ENCODE measurements at regions not wholly inside any gene's neighbourhood (a gene's known extent, or its start where the extent isn't known, plus 50 kb on each side); places are given as distances from the start of the nearest gene placed in this dataset.
A peak's percentile ranks its signal among the peaks of the same experiment; 100 is the strongest.

DNA sequence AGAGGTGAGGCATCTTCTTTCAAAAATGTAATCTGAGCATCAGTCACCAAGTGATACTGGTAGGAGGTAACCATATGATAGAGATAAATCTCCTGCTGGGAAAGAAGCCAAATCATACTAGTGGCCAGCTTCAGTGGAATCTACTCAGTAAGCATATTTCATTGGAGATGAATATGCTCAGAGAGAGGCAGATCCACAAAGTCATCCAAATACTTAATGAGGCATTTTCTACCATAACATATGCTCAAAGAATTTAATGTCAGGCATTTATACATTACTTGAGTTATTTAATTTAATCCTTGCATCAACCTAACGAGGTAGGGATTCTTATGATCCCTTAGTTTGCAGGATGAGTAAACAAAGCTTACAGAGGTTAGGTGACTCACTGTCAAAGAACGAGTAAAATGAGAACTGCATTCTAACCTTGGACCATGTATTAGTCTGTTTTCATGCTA lies 50.9 kb upstream of the DMRTA1 start:
- H3K27ac ChIP-seq = peak overlapping the region; percentile 20; the same call in 1 of the 2 replicates
- ChIA-PET CTCF (interaction anchor here (0.5 to 0.6 kb wide), 2 partner anchors 474 to 1000 kb away, joined by 3 read pairs; no protein-coding TSS in a partner anchor), POLR2A (ENCODE audit: low non-redundant PET) (no interaction called here)
- peak; percentile 67 for DNase-seq (ENCODE audit: low spot score)
- TF ChIP-seq, protein P1, sequence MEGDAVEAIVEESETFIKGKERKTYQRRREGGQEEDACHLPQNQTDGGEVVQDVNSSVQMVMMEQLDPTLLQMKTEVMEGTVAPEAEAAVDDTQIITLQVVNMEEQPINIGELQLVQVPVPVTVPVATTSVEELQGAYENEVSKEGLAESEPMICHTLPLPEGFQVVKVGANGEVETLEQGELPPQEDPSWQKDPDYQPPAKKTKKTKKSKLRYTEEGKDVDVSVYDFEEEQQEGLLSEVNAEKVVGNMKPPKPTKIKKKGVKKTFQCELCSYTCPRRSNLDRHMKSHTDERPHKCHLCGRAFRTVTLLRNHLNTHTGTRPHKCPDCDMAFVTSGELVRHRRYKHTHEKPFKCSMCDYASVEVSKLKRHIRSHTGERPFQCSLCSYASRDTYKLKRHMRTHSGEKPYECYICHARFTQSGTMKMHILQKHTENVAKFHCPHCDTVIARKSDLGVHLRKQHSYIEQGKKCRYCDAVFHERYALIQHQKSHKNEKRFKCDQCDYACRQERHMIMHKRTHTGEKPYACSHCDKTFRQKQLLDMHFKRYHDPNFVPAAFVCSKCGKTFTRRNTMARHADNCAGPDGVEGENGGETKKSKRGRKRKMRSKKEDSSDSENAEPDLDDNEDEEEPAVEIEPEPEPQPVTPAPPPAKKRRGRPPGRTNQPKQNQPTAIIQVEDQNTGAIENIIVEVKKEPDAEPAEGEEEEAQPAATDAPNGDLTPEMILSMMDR (conservative IDR thresholded peaks at IDR 0.05; ENCODE audit: low read depth) = no peak
